A673 (cell line): ENCODE measurements at regions not wholly inside any gene's neighbourhood (a gene's known extent, or its start where the extent isn't known, plus 50 kb on each side); places are given as distances from the start of the nearest gene placed in this dataset.

Source experiments
- EZH2 ChIP-seq: fragments of 200-600 bp; sonication (generic); IDR thresholded peaks from 2 replicates; pipeline ENCODE4 v1.6.1; 2017; ENCODE audit warnings: borderline replicate concordance, low read depth, mild to moderate bottlenecking, mixed read lengths, antibody characterized with exemption, low read length; ENCODE audit not compliant: poor library complexity, severe bottlenecking
- TF ChIP-seq, protein P1 (sequence below): fragments of 300-800, 200-600 bp; sonication (generic); conservative IDR thresholded peaks from 2 replicates; pipeline ENCODE4 v1.5.1; 2017; ENCODE audit warnings: low read depth, mild to moderate bottlenecking, antibody characterized with exemption, low read length, moderate library complexity, mixed read lengths

GRCh38 chr16:55411231-55411630 is 67.8 kb upstream of the MMP2 start:
- TF ChIP-seq, protein P1, sequence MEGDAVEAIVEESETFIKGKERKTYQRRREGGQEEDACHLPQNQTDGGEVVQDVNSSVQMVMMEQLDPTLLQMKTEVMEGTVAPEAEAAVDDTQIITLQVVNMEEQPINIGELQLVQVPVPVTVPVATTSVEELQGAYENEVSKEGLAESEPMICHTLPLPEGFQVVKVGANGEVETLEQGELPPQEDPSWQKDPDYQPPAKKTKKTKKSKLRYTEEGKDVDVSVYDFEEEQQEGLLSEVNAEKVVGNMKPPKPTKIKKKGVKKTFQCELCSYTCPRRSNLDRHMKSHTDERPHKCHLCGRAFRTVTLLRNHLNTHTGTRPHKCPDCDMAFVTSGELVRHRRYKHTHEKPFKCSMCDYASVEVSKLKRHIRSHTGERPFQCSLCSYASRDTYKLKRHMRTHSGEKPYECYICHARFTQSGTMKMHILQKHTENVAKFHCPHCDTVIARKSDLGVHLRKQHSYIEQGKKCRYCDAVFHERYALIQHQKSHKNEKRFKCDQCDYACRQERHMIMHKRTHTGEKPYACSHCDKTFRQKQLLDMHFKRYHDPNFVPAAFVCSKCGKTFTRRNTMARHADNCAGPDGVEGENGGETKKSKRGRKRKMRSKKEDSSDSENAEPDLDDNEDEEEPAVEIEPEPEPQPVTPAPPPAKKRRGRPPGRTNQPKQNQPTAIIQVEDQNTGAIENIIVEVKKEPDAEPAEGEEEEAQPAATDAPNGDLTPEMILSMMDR, result no peak
- TF ChIP-seq EZH2, result no peak
